ENCODE measurements at regions not wholly inside any gene's neighbourhood (a gene's known extent, or its start where the extent isn't known, plus 50 kb on each side); places are given as distances from the start of the nearest gene placed in this dataset.
"Not testable (repeated sequence)": the region's sequence is repeated elsewhere in the genome, so short reads cannot be mapped to it uniquely, and the experiment has no call there.

GRCh38 chr10:36531621-36532020 is 593.8 kb upstream of the ANKRD30A start:
- CTCF ChIA-PET, result no interaction called here
- Mint-ChIP-seq H3K36me3 (ENCODE audit: low read depth) (no peaks in the 10 kb centered on the region), H3K27me3 (no peaks in the 10 kb centered on the region), H3K9me3 (peaks cover 8% of the 10 kb centered on the region), H3K4me1 (ENCODE audit: low read depth) (no peaks in the 10 kb centered on the region), H3K4me3 (no peak overlapping the region), H3K27ac (no peak overlapping the region)
- DNase-seq, result no peak
- POLR2A ChIA-PET, result no interaction called here
- no peak for TF ChIP-seq CTCF (IDR thresholded peaks at IDR 0.05)
- ATAC-seq, result no peak
- intact Hi-C loops (cut with micrococcal nuclease), result no loop called here

GRCh38 chr10:36526033-36526432 is 599.4 kb upstream of the ANKRD30A start:
- TF ChIP-seq CTCF (IDR thresholded peaks at IDR 0.05), result no peak
- H3K9me3 Mint-ChIP-seq, result peaks cover 11% of the 10 kb centered on the region
- ChIA-PET CTCF (no interaction called here), POLR2A (no interaction called here)
- intact Hi-C loops (cut with micrococcal nuclease), result no loop called here
- no peaks in the 10 kb centered on the region for H3K27me3 Mint-ChIP-seq
- H3K4me1 Mint-ChIP-seq (ENCODE audit: low read depth), result no peaks in the 10 kb centered on the region
- DNase-seq (no peak), ATAC-seq (no peak)
- no peaks in the 10 kb centered on the region for H3K36me3 Mint-ChIP-seq (ENCODE audit: low read depth)
- H3K27ac Mint-ChIP-seq, result no peak overlapping the region
- H3K4me3 Mint-ChIP-seq, result no peak overlapping the region

- H3K9me3 Mint-ChIP-seq; H3K27ac Mint-ChIP-seq; POLR2A ChIA-PET; DNase-seq; intact Hi-C loops (cut with micrococcal nuclease); H3K36me3 Mint-ChIP-seq (ENCODE audit: low read depth); H3K4me3 Mint-ChIP-seq; CTCF ChIA-PET; ATAC-seq; H3K4me1 Mint-ChIP-seq (ENCODE audit: low read depth); H3K27me3 Mint-ChIP-seq: not testable (repeated sequence)
These were observed 601.3 kb upstream of the ANKRD30A start for GRCh38 chr10:36524126-36524525.

GRCh38 chr10:36519909-36520308 is 605.5 kb upstream of the ANKRD30A start:
- ChIA-PET POLR2A (no interaction called here), CTCF (no interaction called here)
- intact Hi-C loops (cut with micrococcal nuclease), result no loop called here
- DNase-seq (no peak), ATAC-seq (no peak)
- H3K4me1 Mint-ChIP-seq (ENCODE audit: low read depth), result no peaks in the 10 kb centered on the region
- no peak for TF ChIP-seq CTCF (IDR thresholded peaks at IDR 0.05)
- H3K36me3 Mint-ChIP-seq (ENCODE audit: low read depth), result no peaks in the 10 kb centered on the region
- H3K27me3 Mint-ChIP-seq, result no peaks in the 10 kb centered on the region
- no peak overlapping the region for H3K4me3 Mint-ChIP-seq
- H3K27ac Mint-ChIP-seq, result no peak overlapping the region
- peaks cover 5% of the 10 kb centered on the region for H3K9me3 Mint-ChIP-seq

- Mint-ChIP-seq H3K27ac (no peak overlapping the region), H3K27me3 (no peaks in the 10 kb centered on the region), H3K36me3 (ENCODE audit: low read depth) (no peaks in the 10 kb centered on the region), H3K4me3 (no peak overlapping the region), H3K4me1 (ENCODE audit: low read depth) (no peaks in the 10 kb centered on the region), H3K9me3 (peaks cover 8% of the 10 kb centered on the region)
- no peak for ATAC-seq
- intact Hi-C loops (cut with micrococcal nuclease), result no loop called here
- POLR2A ChIA-PET, result no interaction called here
- no peak for TF ChIP-seq CTCF (IDR thresholded peaks at IDR 0.05)
- CTCF ChIA-PET, result no interaction called here
- no peak for DNase-seq
These were observed 609.1 kb upstream of the ANKRD30A start for GRCh38 chr10:36516281-36516680.

- ATAC-seq (no peak), DNase-seq (no peak)
- intact Hi-C loops (cut with micrococcal nuclease), result no loop called here
- no peaks in the 10 kb centered on the region for H3K36me3 Mint-ChIP-seq (ENCODE audit: low read depth)
- no peak overlapping the region for H3K4me3 Mint-ChIP-seq
- peaks cover 8% of the 10 kb centered on the region for H3K9me3 Mint-ChIP-seq
- POLR2A ChIA-PET, result no interaction called here
- TF ChIP-seq CTCF (IDR thresholded peaks at IDR 0.05), result no peak
- CTCF ChIA-PET, result no interaction called here
- H3K27ac Mint-ChIP-seq, result no peak overlapping the region
- no peaks in the 10 kb centered on the region for H3K27me3 Mint-ChIP-seq
- H3K4me1 Mint-ChIP-seq (ENCODE audit: low read depth), result no peaks in the 10 kb centered on the region
These were observed 610.1 kb upstream of the ANKRD30A start for GRCh38 chr10:36515319-36515718.
